Vagina (tissue), 2 donors: ENCODE measurements at regions not wholly inside any gene's neighbourhood (a gene's known extent, or its start where the extent isn't known, plus 50 kb on each side); places are given as distances from the start of the nearest gene placed in this dataset.

ENCODE experiments used
- DNase-seq, 2 donors: peaks; one replicate each; pipeline ENCODE4 v3.0.0-alpha.2; 2017; ENCODE audit errors: extremely low spot score in 2 of 2
- H3K27ac ChIP-seq: fragments of 200-600 bp; sonication (generic); one replicate; pipeline ENCODE4 v1.5.1; 2019
- H3K27me3 ChIP-seq: fragments of 200-600 bp; sonication (generic); one replicate; pipeline ENCODE4 v1.5.1; 2019
- H3K36me3 ChIP-seq, 2 donors: fragments of 200-600 bp; sonication (generic); one replicate each; pipeline ENCODE4 v1.5.1; 2017 to 2019
- H3K4me1 ChIP-seq: fragments of 200-600 bp; sonication (generic); one replicate; pipeline ENCODE4 v1.5.1; 2019
- H3K4me3 ChIP-seq, 2 donors: fragments of 200-600 bp; sonication (generic); 1 replicate in 1 of 2; 2 replicates in 1 of 2; pipeline ENCODE4 v1.5.1; 2016 to 2019
- H3K9me3 ChIP-seq: fragments of 200-600 bp; sonication (generic); one replicate; pipeline ENCODE4 v1.5.1; 2019
- POLR2A ChIP-seq, 2 donors: fragments of 450-650 bp; IDR thresholded peaks; one replicate each; pipeline ENCODE4 v1.6.1; 2017; ENCODE audit warnings: antibody characterized with exemption in 2 of 2, mild to moderate bottlenecking in 2 of 2, moderate library complexity in 2 of 2
- POLR2AphosphoS5 ChIP-seq, 2 donors: sonication (generic); formaldehyde crosslinking; IDR thresholded peaks; one replicate each; pipeline ENCODE4 v1.9.0; 2017; ENCODE audit warnings: antibody characterized with exemption in 2 of 2, mild to moderate bottlenecking in 2 of 2, low read depth in 1 of 2; ENCODE audit not compliant: insufficient read depth in 1 of 2
- intact Hi-C: fragments of 100-400 bp; cut with DNase I; formaldehyde crosslinking; loops from one replicate; pipeline ENCODE4 v1.15.1; 2023
- TF ChIP-seq, protein P1 (sequence below), 3 experiments: fragments of 450-650 bp in 2 of 3; fragments of 200-600 bp in 1 of 3; sonication (generic) in 1 of 3; IDR thresholded peaks; one replicate each; pipeline ENCODE4 v1.5.1; 2017 to 2019; ENCODE audit warnings: antibody characterized with exemption in 3 of 3, mild to moderate bottlenecking in 2 of 3, moderate library complexity in 2 of 3

DNA sequence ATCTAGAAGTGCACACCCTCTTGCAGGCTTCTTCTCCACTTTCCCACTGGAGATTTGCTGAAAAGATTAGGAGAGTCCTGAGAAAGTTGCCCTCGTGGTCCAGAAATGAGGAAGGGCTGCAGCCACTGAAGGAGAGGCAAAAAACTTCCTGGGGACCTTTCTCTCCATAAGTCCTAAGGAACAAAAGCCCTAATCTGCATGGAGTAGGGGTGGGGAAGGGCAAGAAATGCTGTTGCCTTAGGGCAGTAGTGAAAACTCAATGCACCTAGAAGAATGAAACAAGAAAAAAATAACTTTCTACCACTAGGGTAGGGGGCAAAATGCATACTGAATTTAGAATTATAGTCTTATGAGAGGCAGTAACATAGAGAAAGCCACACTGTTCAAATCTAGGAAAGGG, 1408.8 kb downstream of the PCDH19 start:
- Histone ChIP-seq H3K4me3 (no peak overlapping the region), H3K27ac (no peak overlapping the region), H3K9me3 (no peaks in the 10 kb centered on the region), H3K36me3 (no peaks in the 10 kb centered on the region), H3K4me1 (no peaks in the 10 kb centered on the region), H3K27me3 (no peaks in the 10 kb centered on the region)
- intact Hi-C loops, result no loop called here
- TF ChIP-seq, protein P1, sequence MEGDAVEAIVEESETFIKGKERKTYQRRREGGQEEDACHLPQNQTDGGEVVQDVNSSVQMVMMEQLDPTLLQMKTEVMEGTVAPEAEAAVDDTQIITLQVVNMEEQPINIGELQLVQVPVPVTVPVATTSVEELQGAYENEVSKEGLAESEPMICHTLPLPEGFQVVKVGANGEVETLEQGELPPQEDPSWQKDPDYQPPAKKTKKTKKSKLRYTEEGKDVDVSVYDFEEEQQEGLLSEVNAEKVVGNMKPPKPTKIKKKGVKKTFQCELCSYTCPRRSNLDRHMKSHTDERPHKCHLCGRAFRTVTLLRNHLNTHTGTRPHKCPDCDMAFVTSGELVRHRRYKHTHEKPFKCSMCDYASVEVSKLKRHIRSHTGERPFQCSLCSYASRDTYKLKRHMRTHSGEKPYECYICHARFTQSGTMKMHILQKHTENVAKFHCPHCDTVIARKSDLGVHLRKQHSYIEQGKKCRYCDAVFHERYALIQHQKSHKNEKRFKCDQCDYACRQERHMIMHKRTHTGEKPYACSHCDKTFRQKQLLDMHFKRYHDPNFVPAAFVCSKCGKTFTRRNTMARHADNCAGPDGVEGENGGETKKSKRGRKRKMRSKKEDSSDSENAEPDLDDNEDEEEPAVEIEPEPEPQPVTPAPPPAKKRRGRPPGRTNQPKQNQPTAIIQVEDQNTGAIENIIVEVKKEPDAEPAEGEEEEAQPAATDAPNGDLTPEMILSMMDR (IDR thresholded peaks at IDR 0.05), result no peak
- TF ChIP-seq POLR2A (IDR thresholded peaks at IDR 0.05), result no peak
- TF ChIP-seq POLR2AphosphoS5 (IDR thresholded peaks at IDR 0.05; ENCODE audit: insufficient read depth in 1 of 2, low read depth in 1 of 2), result no peak
- DNase-seq, result no peak

DNA sequence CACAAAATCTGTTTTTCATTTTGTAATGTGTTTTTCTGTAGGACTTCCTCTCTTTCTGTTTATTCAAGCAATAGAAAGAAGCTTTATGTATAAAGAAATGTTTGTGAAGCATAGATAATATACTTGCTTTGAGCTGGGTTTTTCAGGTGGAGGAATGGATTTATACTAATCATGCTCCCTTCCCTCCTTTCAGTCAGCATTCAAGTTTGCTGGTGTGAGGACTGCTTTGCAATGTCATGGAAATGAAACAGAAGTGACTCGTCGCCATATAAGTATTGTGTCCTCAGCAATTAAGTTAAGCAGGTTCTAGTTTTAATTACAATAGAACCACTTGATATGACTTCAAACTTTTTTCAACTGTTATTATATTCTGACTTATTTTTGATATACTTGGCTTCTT, 1447.1 kb downstream of the PCDH19 start:
- H3K27ac ChIP-seq, result no peak overlapping the region
- no peaks in the 10 kb centered on the region for H3K36me3 ChIP-seq
- H3K27me3 ChIP-seq, result no peaks in the 10 kb centered on the region
- TF ChIP-seq POLR2AphosphoS5 (IDR thresholded peaks at IDR 0.05; ENCODE audit: insufficient read depth in 1 of 2, low read depth in 1 of 2) (no peak), POLR2A (IDR thresholded peaks at IDR 0.05) (no peak)
- TF ChIP-seq, protein P1 (IDR thresholded peaks at IDR 0.05), result no peak
- H3K4me1 ChIP-seq, result no peaks in the 10 kb centered on the region
- DNase-seq, result no peak
- intact Hi-C loops, result no loop called here
- H3K9me3 ChIP-seq, result no peaks in the 10 kb centered on the region
- H3K4me3 ChIP-seq, result no peak overlapping the region

DNA sequence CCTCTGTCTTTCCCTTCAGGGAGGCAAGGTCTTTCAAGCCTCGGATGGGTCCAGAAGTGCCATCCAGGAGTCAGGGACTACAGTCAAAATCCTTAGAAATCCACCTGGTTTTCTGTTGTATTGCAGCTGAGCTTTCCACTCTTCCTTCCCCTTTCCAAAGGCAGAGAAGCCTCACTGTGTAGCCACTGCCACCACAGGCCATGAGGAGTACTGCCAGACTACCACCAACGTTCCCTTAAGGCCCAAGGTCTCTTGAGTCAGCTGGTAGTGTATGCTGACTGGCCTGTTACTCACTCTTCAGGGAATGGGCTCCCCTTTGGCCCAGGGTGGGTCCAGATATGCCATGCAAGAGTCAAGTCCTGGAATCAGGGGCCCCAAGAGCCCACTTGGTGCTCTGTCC, 1454.1 kb downstream of the PCDH19 start:
- TF ChIP-seq, protein P1 (IDR thresholded peaks at IDR 0.05), result no peak
- TF ChIP-seq POLR2AphosphoS5 (IDR thresholded peaks at IDR 0.05; ENCODE audit: insufficient read depth in 1 of 2, low read depth in 1 of 2), result no peak
- TF ChIP-seq POLR2A (IDR thresholded peaks at IDR 0.05), result no peak
- DNase-seq, result no peak
- Histone ChIP-seq H3K27me3 (no peaks in the 10 kb centered on the region), H3K27ac (no peak overlapping the region), H3K36me3 (no peaks in the 10 kb centered on the region), H3K9me3 (no peaks in the 10 kb centered on the region), H3K4me1 (no peaks in the 10 kb centered on the region), H3K4me3 (no peak overlapping the region)
- intact Hi-C loops, result no loop called here

DNA sequence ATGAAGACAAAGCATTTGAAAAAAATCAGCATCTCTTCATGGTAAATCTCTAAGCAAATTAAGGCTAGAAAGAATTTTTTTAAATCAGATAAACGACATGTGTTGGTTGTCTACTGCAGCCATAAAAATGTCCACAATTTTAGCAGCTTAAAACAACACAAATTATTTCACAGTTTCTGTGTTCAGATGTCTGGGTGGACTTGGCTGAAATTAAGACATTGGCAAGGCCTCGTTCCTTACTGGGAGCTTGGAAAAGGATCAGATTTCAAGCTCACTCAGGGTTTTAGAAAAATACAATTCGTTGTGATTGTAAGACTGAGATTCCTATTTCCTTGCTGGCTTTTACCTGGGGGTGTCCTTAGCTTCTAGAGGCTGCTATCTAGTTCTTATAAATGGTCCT, 1470.6 kb downstream of the PCDH19 start:
- Histone ChIP-seq H3K4me3 (no peak overlapping the region), H3K36me3 (no peaks in the 10 kb centered on the region), H3K27me3 (no peaks in the 10 kb centered on the region), H3K27ac (no peak overlapping the region), H3K4me1 (no peaks in the 10 kb centered on the region), H3K9me3 (no peaks in the 10 kb centered on the region)
- TF ChIP-seq, protein P1 (IDR thresholded peaks at IDR 0.05), result no peak
- no peak for TF ChIP-seq POLR2A (IDR thresholded peaks at IDR 0.05)
- TF ChIP-seq POLR2AphosphoS5 (IDR thresholded peaks at IDR 0.05; ENCODE audit: insufficient read depth in 1 of 2, low read depth in 1 of 2), result no peak
- intact Hi-C loops, result no loop called here
- DNase-seq, result no peak

DNA sequence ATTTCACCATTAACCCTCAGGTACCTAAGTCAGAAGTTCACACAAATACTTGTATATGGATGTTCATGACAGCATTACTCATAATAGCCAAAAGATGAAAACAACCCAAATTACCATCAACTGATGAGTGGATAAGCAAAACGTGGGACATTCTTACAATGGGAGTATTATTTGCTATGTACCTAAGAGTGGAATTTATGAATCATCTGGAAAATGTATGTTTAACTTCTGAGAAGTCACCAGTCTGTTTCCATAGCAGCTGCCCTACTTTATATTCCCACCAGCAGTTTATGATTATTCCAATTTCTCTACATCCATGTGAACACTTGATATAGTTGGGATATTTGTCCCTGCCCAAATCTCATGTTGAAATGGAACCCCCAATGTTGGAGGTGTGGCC, 1478.9 kb downstream of the PCDH19 start:
- Histone ChIP-seq H3K9me3 (no peaks in the 10 kb centered on the region), H3K27me3 (no peaks in the 10 kb centered on the region), H3K36me3 (no peaks in the 10 kb centered on the region), H3K27ac (no peak overlapping the region), H3K4me1 (no peaks in the 10 kb centered on the region), H3K4me3 (no peak overlapping the region)
- TF ChIP-seq, protein P1 (IDR thresholded peaks at IDR 0.05), result no peak
- TF ChIP-seq POLR2A (IDR thresholded peaks at IDR 0.05) (no peak), POLR2AphosphoS5 (IDR thresholded peaks at IDR 0.05; ENCODE audit: insufficient read depth in 1 of 2, low read depth in 1 of 2) (no peak)
- DNase-seq, result no peak
- intact Hi-C loops, result no loop called here
